GM18951 (cell line): ENCODE measurements at regions not wholly inside any gene's neighbourhood (a gene's known extent, or its start where the extent isn't known, plus 50 kb on each side); places are given as distances from the start of the nearest gene placed in this dataset.

Experiments
- POLR2A ChIP-seq: IDR thresholded peaks from 4 replicates; pipeline ENCODE4 v1.6.1; 2011; ENCODE audit warnings: mild to moderate bottlenecking; ENCODE audit not compliant: insufficient read length, insufficient read depth; ENCODE audit errors: extremely low read depth
- in situ Hi-C: fragments of 300-500 bp; cut with MboI; formaldehyde crosslinking; loops from one replicate; pipeline ENCODE4 v1.12.0; 2022; ENCODE audit warnings: low sequenced_read_pairs, mixed read lengths, inconsistent platforms; ENCODE audit not compliant: unreplicated experiment

GRCh38 chr20:63124782-63125580 is 91.0 kb downstream of the YTHDF1 start:
- in situ Hi-C loops: no loop called here
- TF ChIP-seq POLR2A: no peak

GRCh38 chr20:63124092-63124781 is 91.7 kb downstream of the YTHDF1 start:
- no peak for TF ChIP-seq POLR2A
- in situ Hi-C loops: no loop called here

- no peak for TF ChIP-seq POLR2A
- in situ Hi-C loops: no loop called here
These were observed 92.6 kb downstream of the YTHDF1 start for GRCh38 chr20:63123331-63123741.

- in situ Hi-C loops: no loop called here
These were observed 93.3 kb downstream of the YTHDF1 start for GRCh38 chr20:63122626-63123025.

GRCh38 chr20:63121749-63122405 is 94.1 kb downstream of the YTHDF1 start:
- in situ Hi-C loops: no loop called here
- TF ChIP-seq POLR2A: no peak

More at GRCh38 chr20:63122626-63123025, 93.3 kb downstream of the YTHDF1 start:
- TF ChIP-seq POLR2A: no peak

GRCh38 chr20:63121246-63121645 is 94.7 kb downstream of the YTHDF1 start:
- no peak for TF ChIP-seq POLR2A
- in situ Hi-C loops: no loop called here

GRCh38 chr20:63120808-63121090 is 95.2 kb downstream of the YTHDF1 start:
- TF ChIP-seq POLR2A: no peak
- in situ Hi-C loops: no loop called here

- in situ Hi-C loops: no loop called here
- TF ChIP-seq POLR2A: no peak
These were observed 95.7 kb downstream of the YTHDF1 start for GRCh38 chr20:63119963-63120807.

GRCh38 chr20:63119121-63119962 is 96.6 kb downstream of the YTHDF1 start:
- no peak for TF ChIP-seq POLR2A
- in situ Hi-C loops: no loop called here

GRCh38 chr20:63118303-63119120 is 97.4 kb downstream of the YTHDF1 start:
- no peak for TF ChIP-seq POLR2A
- in situ Hi-C loops: no loop called here

GRCh38 chr20:63117661-63118302 is 98.1 kb downstream of the YTHDF1 start:
- in situ Hi-C loops: no loop called here
- TF ChIP-seq POLR2A: no peak
